Right cardiac atrium (tissue), 5 donors: ENCODE measurements at regions not wholly inside any gene's neighbourhood (a gene's known extent, or its start where the extent isn't known, plus 50 kb on each side); places are given as distances from the start of the nearest gene placed in this dataset.
A peak's percentile ranks its signal among the peaks of the same experiment; 100 is the strongest.

ENCODE experiments used
- ATAC-seq, 2 donors: fragments of 200-7000 bp; cut with Tn5 transposase; one replicate each; pipeline versions ENCODE4 v1.8.0 to v1.9.1; 2020; ENCODE audit warnings: moderate library complexity in 2 of 2, mild to moderate bottlenecking in 1 of 2
- DNase-seq, 3 donors: peaks; one replicate each; pipeline ENCODE4 v3.0.0-alpha.2; 2020
- H3K27ac ChIP-seq: one replicate; pipeline ENCODE4 v1.5.1; 2013; ENCODE audit warnings: mild to moderate bottlenecking, low read length, control low read depth, moderate library complexity
- H3K27me3 ChIP-seq: one replicate; pipeline ENCODE4 v1.6.1; 2013; ENCODE audit not compliant: control insufficient read depth, insufficient read depth
- H3K4me1 ChIP-seq: one replicate; pipeline ENCODE4 v1.6.1; 2013; ENCODE audit warnings: low read length; ENCODE audit not compliant: control insufficient read depth, insufficient read depth
- H3K4me3 ChIP-seq: one replicate; pipeline ENCODE4 v1.5.1; 2013; ENCODE audit warnings: low read length, control low read depth
- H3K9me3 ChIP-seq: one replicate; pipeline ENCODE4 v1.6.1; 2013; ENCODE audit warnings: low read length; ENCODE audit not compliant: control insufficient read depth
- WGBS: extraction: QIAGEN DNeasy Blood & Tissue Kit; methylation state at CpG from one replicate; pipeline ENCODE4 v1.1.7; 2013; 5-methylcytosine and 5-hydroxymethylcytosine counted together
- intact Hi-C, 4 donors: fragments of 100-400 bp; cut with DNase I; formaldehyde crosslinking; loops; one replicate each; pipeline versions ENCODE4 v1.11.0 to v1.14.0; 2022 to 2023
- donor health status: healthy with polysubstance abuse.
- donor health status: DM: no; HTN: yes; CAD: no.
- donor health status: DM: no; HTN: no; CAD: no.
- donor health status: DM: no; HTN: yes; CAD: no; lungs with severe emphysema.
- donor health status: DM: yes; HTN: yes; CAD: no.

DNA sequence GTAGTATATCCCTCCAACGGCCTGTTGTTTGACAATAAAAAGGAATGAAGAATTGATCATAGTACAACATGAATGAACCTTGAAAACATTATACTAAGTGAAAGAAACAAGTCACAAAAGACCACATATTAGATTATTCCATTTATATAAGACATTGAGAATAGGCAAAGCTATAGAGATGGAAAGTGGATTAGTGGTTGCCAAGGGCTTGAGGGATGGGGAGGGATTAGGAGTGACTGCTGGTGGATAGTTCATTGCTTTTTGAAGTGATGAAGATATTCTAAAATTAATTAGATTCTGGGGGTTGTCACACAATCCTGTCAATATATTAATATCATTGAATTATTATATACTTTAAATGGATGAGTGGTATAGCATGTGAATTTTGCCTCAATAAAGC is 142.5 kb upstream of the DPT start:
- 95% methylated on average over 1 of the region's 1 CpG for WGBS
- Histone ChIP-seq H3K4me1 (no peaks in the 10 kb centered on the region), H3K27me3 (no peaks in the 10 kb centered on the region), H3K9me3 (no peaks in the 10 kb centered on the region), H3K4me3 (no peak overlapping the region), H3K27ac (no peak overlapping the region)
- no peak for DNase-seq
- no peak for ATAC-seq
- intact Hi-C loops = loop anchor here in 1 of 4 donors (10.0 kb wide), 1 partner anchor 233 kb away; the partner anchor contains the start of gene ATP1B1

DNA sequence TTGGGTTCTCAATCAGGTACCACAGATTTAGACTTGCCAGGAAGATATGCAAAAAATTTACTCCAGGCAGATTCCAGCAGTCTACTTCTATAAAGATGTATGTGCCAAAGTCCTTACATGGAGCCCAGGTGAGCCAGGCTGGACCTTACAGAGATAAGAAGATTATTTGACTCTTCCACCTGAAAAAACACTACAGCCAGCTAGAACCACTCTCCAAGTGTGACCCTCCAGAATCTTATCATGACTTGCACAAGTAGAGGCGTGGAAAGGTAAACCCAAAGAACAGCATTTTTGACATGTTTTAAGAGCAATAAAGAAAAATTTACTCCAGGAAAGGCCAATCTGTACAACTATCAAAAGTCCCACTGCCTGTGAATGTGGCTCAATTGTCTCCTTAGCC is 146.8 kb upstream of the DPT start:
- intact Hi-C loops = loop anchor here in 1 of 4 donors (10.0 kb wide), 1 partner anchor 229 kb away; the partner anchor contains the start of gene ATP1B1
- no peak overlapping the region for H3K4me3 ChIP-seq
- peaks cover 4% of the 10 kb centered on the region for H3K4me1 ChIP-seq
- ATAC-seq (no peak), DNase-seq (no peak)
- no peak overlapping the region for H3K27ac ChIP-seq
- H3K9me3 ChIP-seq = no peaks in the 10 kb centered on the region
- no peaks in the 10 kb centered on the region for H3K27me3 ChIP-seq
- 100% methylated on average over 1 of the region's 1 CpG for WGBS

- DNase-seq = no peak
- H3K27me3 ChIP-seq = no peaks in the 10 kb centered on the region
- no peak overlapping the region for H3K27ac ChIP-seq
- intact Hi-C loops = loop anchor here in 1 of 4 donors (10.0 kb wide), 1 partner anchor 228 kb away; the partner anchor contains the start of gene ATP1B1
- no peak for ATAC-seq
- H3K4me1 ChIP-seq = peaks cover 4% of the 10 kb centered on the region
- H3K9me3 ChIP-seq = no peaks in the 10 kb centered on the region
- H3K4me3 ChIP-seq = no peak overlapping the region
- WGBS = 93% methylated on average over 1 of the region's 1 CpG
Measured at GRCh38 chr1:168876830-168877229, 147.8 kb upstream of the DPT start.

DNA sequence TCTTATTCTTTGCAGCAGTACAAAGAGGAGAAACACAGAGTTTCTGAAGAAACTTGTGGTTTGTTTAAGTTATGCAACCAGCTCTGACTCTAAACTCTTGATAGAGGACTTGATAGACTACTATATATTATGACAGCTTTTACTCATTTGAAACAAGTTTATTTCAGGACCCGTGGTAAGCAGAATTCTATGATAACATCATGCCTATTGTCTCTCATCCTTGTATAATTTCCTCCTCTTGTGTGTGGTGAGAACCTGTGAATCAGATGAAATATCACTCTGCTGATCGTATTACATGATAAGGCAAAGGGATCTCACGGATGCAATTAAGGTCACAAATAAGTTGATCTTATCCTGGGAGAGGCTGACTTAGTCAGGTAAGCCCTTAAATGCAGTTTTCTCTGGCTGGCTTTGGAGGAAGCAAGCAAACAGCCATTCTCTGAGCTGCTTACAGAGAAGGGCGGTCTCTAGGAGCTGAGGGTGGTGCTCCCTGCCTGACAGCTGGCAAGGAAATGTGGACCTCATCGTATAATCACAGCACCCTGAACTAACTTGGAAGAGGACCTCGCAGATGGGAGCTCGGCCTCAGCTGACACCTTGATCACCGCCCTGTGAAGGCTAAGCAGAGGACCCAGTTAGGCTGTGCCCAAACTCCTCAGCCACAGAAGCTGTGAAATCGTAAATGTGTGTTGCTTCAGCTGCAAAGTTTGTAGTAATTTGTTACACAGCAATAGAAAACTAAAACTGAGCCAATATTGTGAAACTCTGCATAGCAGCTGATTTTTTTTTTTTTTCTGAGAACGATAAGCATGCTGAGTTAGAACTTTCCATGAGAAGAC is 151.1 kb upstream of the DPT start:
- Histone ChIP-seq H3K4me3 (no peak overlapping the region), H3K4me1 (peaks cover 4% of the 10 kb centered on the region), H3K27ac (no peak overlapping the region), H3K9me3 (no peaks in the 10 kb centered on the region), H3K27me3 (no peaks in the 10 kb centered on the region)
- peak; percentile 35 to 69 (median 68) for DNase-seq
- 35% methylated on average over 10 of the region's 10 CpGs for WGBS
- intact Hi-C loops = loop anchor here in 1 of 4 donors (10.0 kb wide), 1 partner anchor 225 kb away; the partner anchor contains the start of gene ATP1B1
- peak; percentile 86 to 95 for ATAC-seq

DNA sequence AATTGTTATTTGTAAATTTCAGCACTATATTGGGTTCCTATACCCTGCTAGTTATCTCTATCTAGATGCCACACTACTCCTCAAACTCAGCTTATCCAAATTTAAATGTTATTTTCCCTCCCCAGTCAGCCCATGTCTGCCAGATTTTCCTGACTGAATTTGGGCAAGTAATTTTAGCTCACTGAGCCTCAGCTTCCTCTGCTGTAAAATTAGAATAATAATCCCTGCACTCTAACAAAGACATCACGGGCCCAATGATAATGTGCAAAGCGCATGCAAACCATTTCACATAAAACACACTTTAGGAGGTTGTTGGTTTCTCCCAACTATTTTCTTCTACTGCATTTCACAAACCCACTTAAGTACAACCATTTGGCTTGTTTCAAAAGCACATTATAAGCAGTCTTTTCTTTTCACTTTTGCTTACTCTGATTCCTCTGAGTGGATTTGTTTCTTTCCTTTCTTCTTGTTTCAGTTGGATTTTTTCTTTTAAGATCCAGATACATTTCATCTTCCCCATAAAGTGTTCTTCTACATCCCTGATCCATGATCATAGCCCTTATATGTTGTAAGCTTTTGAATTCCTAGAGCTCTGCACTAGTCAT is 152.8 kb upstream of the DPT start:
- Histone ChIP-seq H3K4me3 (no peak overlapping the region), H3K4me1 (peaks cover 4% of the 10 kb centered on the region), H3K27ac (no peak overlapping the region), H3K27me3 (no peaks in the 10 kb centered on the region), H3K9me3 (no peaks in the 10 kb centered on the region)
- intact Hi-C loops = no loop called here
- 68% methylated on average over 2 of the region's 2 CpGs for WGBS
- no peak for ATAC-seq
- no peak for DNase-seq

DNA sequence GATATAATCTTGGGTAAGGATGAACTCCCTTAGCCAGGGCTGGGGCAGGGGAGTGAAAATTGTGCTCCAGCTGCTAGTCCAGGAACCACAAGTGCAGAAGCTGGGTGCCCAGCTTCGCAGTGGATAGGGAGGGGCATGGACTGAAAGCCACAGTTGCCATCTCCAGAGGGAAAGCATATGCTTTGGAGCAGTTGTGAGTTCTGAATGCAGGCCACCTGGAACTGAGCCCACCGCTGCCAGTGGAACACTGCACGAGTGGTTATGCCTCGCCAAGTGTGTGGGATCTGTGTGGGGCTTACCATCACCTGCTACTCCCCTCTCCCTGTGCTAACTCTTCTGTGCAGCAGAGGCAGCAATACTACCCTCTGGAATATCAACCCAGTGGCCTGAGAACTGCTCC is 158.4 kb upstream of the DPT start:
- ATAC-seq = no peak
- H3K27ac ChIP-seq = no peak overlapping the region
- no peaks in the 10 kb centered on the region for H3K27me3 ChIP-seq
- no peaks in the 10 kb centered on the region for H3K4me1 ChIP-seq
- peak in 1 of 3 donors; percentile 31 for DNase-seq
- H3K4me3 ChIP-seq = no peak overlapping the region
- 80% methylated on average over 4 of the region's 4 CpGs for WGBS
- no peaks in the 10 kb centered on the region for H3K9me3 ChIP-seq
- intact Hi-C loops = no loop called here

DNA sequence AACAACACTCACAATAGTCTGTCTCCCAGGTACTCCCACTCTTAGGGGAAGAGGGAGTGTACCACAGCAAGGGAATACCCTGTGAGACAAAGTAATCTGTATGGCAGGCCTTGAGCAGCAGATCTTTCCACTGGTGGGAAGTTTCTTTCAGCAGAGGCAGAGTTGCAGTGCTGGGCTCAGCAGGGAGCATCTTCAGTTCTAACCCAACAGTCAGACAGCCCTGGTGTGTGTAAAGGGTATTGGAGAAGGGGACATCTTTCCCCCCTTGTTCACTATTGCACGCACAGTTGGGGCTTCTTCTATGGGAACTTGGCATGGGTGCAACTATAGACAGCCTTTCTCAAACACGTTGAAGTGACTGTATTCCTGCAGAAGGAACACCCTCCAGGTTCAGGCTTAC is 159.4 kb upstream of the DPT start:
- Histone ChIP-seq H3K4me3 (no peak overlapping the region), H3K4me1 (no peaks in the 10 kb centered on the region), H3K27me3 (no peaks in the 10 kb centered on the region), H3K27ac (no peak overlapping the region), H3K9me3 (no peaks in the 10 kb centered on the region)
- DNase-seq (no peak), ATAC-seq (no peak)
- intact Hi-C loops = no loop called here
- WGBS = 33% methylated on average over 2 of the region's 2 CpGs

GRCh38 chr1:168892931-168893330 is 163.9 kb upstream of the DPT start:
- intact Hi-C loops = no loop called here
- peak; percentile 36 to 79 for ATAC-seq

DNA sequence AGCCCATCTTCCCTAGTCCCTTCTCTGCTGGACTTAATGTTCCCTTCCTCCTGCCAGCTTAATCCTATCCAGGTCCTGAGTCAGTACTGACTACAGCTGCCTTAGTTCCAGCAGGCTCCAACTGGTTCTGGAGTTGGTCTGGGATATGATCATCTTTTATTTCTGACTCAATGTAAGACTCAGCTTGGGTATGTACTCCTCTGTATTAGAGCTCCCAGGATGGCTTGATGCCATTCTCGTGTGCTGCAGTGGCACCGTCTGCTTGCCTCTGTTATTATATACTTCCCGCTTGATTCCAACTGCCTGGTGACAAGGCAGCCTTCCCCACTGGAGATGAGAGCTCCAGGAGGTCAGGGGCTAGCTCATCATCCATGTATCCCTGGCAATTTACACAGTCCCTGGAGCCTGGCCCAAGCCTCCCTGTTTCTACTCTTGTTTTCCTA is 164.4 kb upstream of the DPT start:
- H3K27me3 ChIP-seq = no peaks in the 10 kb centered on the region
- no peak overlapping the region for H3K4me3 ChIP-seq
- no peaks in the 10 kb centered on the region for H3K4me1 ChIP-seq
- WGBS = 72% methylated on average over 3 of the region's 3 CpGs
- peak; percentile 27 to 64 (median 32) for DNase-seq
- H3K9me3 ChIP-seq = no peaks in the 10 kb centered on the region
- H3K27ac ChIP-seq = peak overlapping the region; percentile 25
- ATAC-seq = peak; percentile 94 to 95
- intact Hi-C loops = no loop called here

More at GRCh38 chr1:168892931-168893330, 163.9 kb upstream of the DPT start:
- no peaks in the 10 kb centered on the region for H3K27me3 ChIP-seq
- H3K4me3 ChIP-seq = no peak overlapping the region
- 56% methylated on average over 3 of the region's 3 CpGs for WGBS
- no peak for DNase-seq
- peak overlapping the region; percentile 25 for H3K27ac ChIP-seq
- no peaks in the 10 kb centered on the region for H3K9me3 ChIP-seq
- no peaks in the 10 kb centered on the region for H3K4me1 ChIP-seq

DNA sequence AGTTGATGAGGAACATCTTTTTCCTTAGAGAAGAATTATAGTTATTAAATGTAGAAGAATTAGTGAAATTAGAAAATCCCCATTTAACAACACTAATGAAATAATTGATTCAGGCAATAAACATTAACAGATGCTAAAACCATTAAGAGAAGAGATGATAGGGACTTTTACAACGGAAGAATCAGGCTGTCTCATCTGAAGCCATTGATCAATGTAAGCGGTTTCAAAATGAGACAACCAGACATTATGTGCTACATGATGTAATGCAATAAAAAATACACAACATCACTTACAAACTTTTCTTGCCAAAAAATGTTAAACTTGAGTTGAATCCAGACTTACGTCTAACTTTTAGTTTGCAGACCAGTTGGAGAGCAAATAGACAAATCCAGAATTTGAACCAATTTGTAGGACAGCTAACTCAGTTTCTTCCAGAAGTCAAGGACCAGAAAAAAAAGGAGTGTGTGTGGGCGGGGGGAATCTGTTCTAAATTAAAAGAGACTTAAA is 165.4 kb upstream of the DPT start:
- no peaks in the 10 kb centered on the region for H3K27me3 ChIP-seq
- intact Hi-C loops = no loop called here
- no peaks in the 10 kb centered on the region for H3K4me1 ChIP-seq
- no peaks in the 10 kb centered on the region for H3K9me3 ChIP-seq
- ATAC-seq (no peak), DNase-seq (no peak)
- WGBS = 55% methylated on average over 4 of the region's 4 CpGs
- H3K27ac ChIP-seq = no peak overlapping the region
- H3K4me3 ChIP-seq = no peak overlapping the region

DNA sequence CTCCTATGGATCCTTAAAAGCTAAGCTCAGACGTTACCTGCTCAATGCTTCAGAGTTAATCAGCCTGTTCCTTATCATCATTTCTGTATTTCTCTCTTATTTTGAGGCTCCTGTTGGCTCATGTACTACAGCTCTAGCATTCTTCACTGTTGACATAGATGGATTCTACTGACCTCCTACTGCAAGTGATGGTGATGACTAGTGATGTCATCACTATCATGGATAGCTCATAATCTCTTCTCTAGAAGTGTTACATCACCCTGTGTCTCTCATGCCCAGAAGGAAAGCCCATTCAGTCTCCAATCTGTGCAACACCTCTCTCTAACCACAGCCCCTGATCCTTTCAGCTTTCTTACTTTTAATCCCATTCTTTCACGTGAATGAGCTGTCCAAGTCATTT is 168.2 kb upstream of the DPT start:
- DNase-seq (no peak), ATAC-seq (no peak)
- 81% methylated on average over 2 of the region's 2 CpGs for WGBS
- H3K4me1 ChIP-seq = no peaks in the 10 kb centered on the region
- H3K4me3 ChIP-seq = no peak overlapping the region
- H3K27ac ChIP-seq = no peak overlapping the region
- no peaks in the 10 kb centered on the region for H3K27me3 ChIP-seq
- intact Hi-C loops = no loop called here
- H3K9me3 ChIP-seq = no peaks in the 10 kb centered on the region
